HepG2 (cell line): ENCODE measurements at regions not wholly inside any gene's neighbourhood (a gene's known extent, or its start where the extent isn't known, plus 50 kb on each side); places are given as distances from the start of the nearest gene placed in this dataset.

Experiments used
- ATAC-seq: fragments of 200-7000 bp; cut with Tn5 transposase; 3 replicates; pipeline ENCODE4 v1.9.1; 2020; ENCODE audit warnings: mild to moderate bottlenecking, moderate library complexity
- BruUV-seq: library from RNA; stranded (reverse); fragments of 400-500 nt; replicated peaks from 2 replicates; lab custom pipeline; 2021; lab: Mats Ljungman, UMichigan
- CTCF ChIA-PET: fragments of 300-600 bp; formaldehyde crosslinking; extraction: SDS; loops from one replicate; lab custom pipeline; 2021; ENCODE audit warnings: low total read pairs, inconsistent platforms, low intra/inter-chr PET ratio; lab: Yijun Ruan, JAX
- POLR2A ChIA-PET: fragments of 350-600 bp; sonication (Branson Sonifier 250); formaldehyde crosslinking; loops from one replicate; lab custom pipeline; 2020; ENCODE audit warnings: antibody characterized with exemption, inconsistent platforms; lab: Yijun Ruan, JAX
- DNase-seq: peaks from one replicate; pipeline ENCODE4 v3.0.0-alpha.2; 2015; ENCODE audit warnings: low spot score
- FAIRE-seq: peaks from 3 replicates; lab custom pipeline; 2011; peaks lifted over from hg19 to GRCh38; lab: Jason Lieb, UNC
- H2AFZ ChIP-seq: one replicate; pipeline ENCODE4 v1.6.1; 2011; ENCODE audit warnings: low read length, inconsistent platforms
- H3K27ac ChIP-seq: fragments of 300-600 bp; 3 replicates; pipeline ENCODE4 v1.8.0; 2011; ENCODE audit warnings: mixed run types, mild to moderate bottlenecking, mixed read lengths, low read length, inconsistent platforms; ENCODE audit not compliant: insufficient read depth; ENCODE audit errors: extremely low read length
- H3K27me3 ChIP-seq, 2 experiments: fragments of 200-600 bp in 1 of 2; 2 replicates in 1 of 2; 3 replicates in 1 of 2; pipeline versions ENCODE4 v1.6.0 to v1.8.0; 2011; ENCODE audit warnings: low read length in 2 of 2, mild to moderate bottlenecking in 2 of 2, moderate library complexity in 2 of 2, inconsistent platforms in 1 of 2; ENCODE audit not compliant: insufficient read depth in 2 of 2, control insufficient read depth in 1 of 2
- H3K36me3 ChIP-seq, 2 experiments: fragments of 200-600 bp in 1 of 2; replicated peaks in 1 of 2; 2 replicates in 1 of 2; 3 replicates in 1 of 2; pipeline versions ENCODE4 v1.5.1 to v1.8.0; 2011; ENCODE audit warnings: low read length in 2 of 2, inconsistent platforms in 1 of 2; ENCODE audit not compliant: insufficient read depth in 2 of 2, control insufficient read depth in 1 of 2
- H3K4me1 ChIP-seq: 2 replicates; pipeline ENCODE4 v1.5.1; 2012; ENCODE audit warnings: low read length, inconsistent platforms; ENCODE audit not compliant: insufficient read depth
- H3K4me2 ChIP-seq: 2 replicates; pipeline ENCODE4 v1.6.0; 2011; ENCODE audit warnings: low read depth, low read length, inconsistent platforms
- H3K4me3 ChIP-seq, 3 experiments: fragments of 200-600 bp in 1 of 3; sonication (generic), shearing (Covaris generic) in 1 of 3; replicated peaks in 1 of 3; 2 replicates each; pipeline ENCODE4 v1.5.1; 2011 to 2016; ENCODE audit warnings: low read length in 3 of 3, inconsistent platforms in 2 of 3, low read depth in 2 of 3, mild to moderate bottlenecking in 2 of 3, control low read depth in 1 of 3, mixed read lengths in 1 of 3; ENCODE audit not compliant: insufficient read depth in 1 of 3
- H3K79me2 ChIP-seq: one replicate; pipeline ENCODE4 v1.6.1; 2011; ENCODE audit warnings: low read length, inconsistent platforms; ENCODE audit not compliant: insufficient read depth
- H3K9ac ChIP-seq: 2 replicates; pipeline ENCODE4 v1.6.0; 2011; ENCODE audit warnings: mild to moderate bottlenecking, low read depth, low read length, inconsistent platforms; ENCODE audit not compliant: insufficient read depth
- H3K9me3 ChIP-seq: 2 replicates; pipeline ENCODE4 v1.5.1; 2012; ENCODE audit warnings: mild to moderate bottlenecking, low read length
- H4K20me1 ChIP-seq: 2 replicates; pipeline ENCODE4 v1.6.0; 2011; ENCODE audit warnings: inconsistent platforms, mild to moderate bottlenecking, low read length, moderate library complexity; ENCODE audit not compliant: insufficient read depth
- IRF2 ChIP-seq: IDR thresholded peaks from 2 replicates; pipeline ENCODE4 v1.6.1; 2018; ENCODE audit warnings: missing genetic modification reagents, missing compliant biosample characterization
- TRIM24 ChIP-seq: sonication (generic); formaldehyde crosslinking; IDR thresholded peaks from 2 replicates; pipeline ENCODE4 v1.8.0; 2022; ENCODE audit warnings: mild to moderate bottlenecking, missing genetic modification reagents
- ZBTB39 ChIP-seq: sonication (generic); formaldehyde crosslinking; IDR thresholded peaks from 2 replicates; pipeline ENCODE4 v1.5.0; 2020; ENCODE audit warnings: missing genetic modification reagents
- ZNF136 ChIP-seq: sonication (generic); formaldehyde crosslinking; IDR thresholded peaks from 2 replicates; pipeline ENCODE4 v1.8.1; 2022; ENCODE audit warnings: low read depth, mild to moderate bottlenecking, moderate library complexity, missing genetic modification reagents
- ZNF563 ChIP-seq: sonication (generic); formaldehyde crosslinking; IDR thresholded peaks from 2 replicates; pipeline ENCODE4 v1.8.0; 2022; ENCODE audit warnings: mild to moderate bottlenecking, moderate library complexity, missing genetic modification reagents
- ZNF746 ChIP-seq: sonication (generic); formaldehyde crosslinking; IDR thresholded peaks from 2 replicates; pipeline ENCODE4 v1.8.0; 2022; ENCODE audit warnings: mild to moderate bottlenecking, missing genetic modification reagents
- ZNF784 ChIP-seq: sonication (generic); formaldehyde crosslinking; IDR thresholded peaks from 2 replicates; pipeline ENCODE4 v1.5.1; 2020; ENCODE audit warnings: missing genetic modification reagents, mild to moderate bottlenecking, borderline replicate concordance
- WGBS: methylation state at CpG from one replicate; pipeline ENCODE4 v1.1.6; 2017; ENCODE audit warnings: low lambda C conversion rate; 5-methylcytosine and 5-hydroxymethylcytosine counted together
- in situ Hi-C: cut with HindIII; loops from 2 replicates; pipeline ENCODE4 v1.10.0; 2017; ENCODE audit warnings: low pct_unique_long_range_greater_than_20kb; ENCODE audit not compliant: extremely low pct_ligation_motif_present
- intact Hi-C: fragments of 100-400 bp; cut with micrococcal nuclease; formaldehyde crosslinking; loops from one replicate; pipeline ENCODE4 v1.10.0; 2022; ENCODE audit not compliant: unreplicated experiment
- TF ChIP-seq, protein P1 (sequence below): sonication (generic); formaldehyde crosslinking; IDR thresholded peaks from 2 replicates; pipeline ENCODE4 v1.4.0; 2020; ENCODE audit warnings: missing genetic modification reagents, low read depth, mild to moderate bottlenecking, borderline replicate concordance
- TF ChIP-seq, protein P2 (sequence below): sonication (generic); formaldehyde crosslinking; IDR thresholded peaks from 2 replicates; pipeline ENCODE4 v1.5.0; 2020; ENCODE audit warnings: missing genetic modification reagents
- TF ChIP-seq, protein P3 (sequence below): sonication (generic); formaldehyde crosslinking; IDR thresholded peaks from 2 replicates; pipeline ENCODE4 v1.4.0; 2020; ENCODE audit warnings: missing genetic modification reagents, mild to moderate bottlenecking, borderline replicate concordance

- peaks cover 11% of the 10 kb centered on the region; the same call in 1 of the 2 replicates for H3K4me1 ChIP-seq
- ATAC-seq = no peak
- TF ChIP-seq IRF2 (CRISPR knock-in tag) (no peak), ZBTB39 (CRISPR knock-in tag) (no peak), TRIM24 (CRISPR knock-in tag) (no peak), ZNF136 (CRISPR knock-in tag) (no peak), ZNF746 (no peak), ZNF563 (CRISPR knock-in tag) (no peak), ZNF784 (CRISPR knock-in tag) (no peak)
- TF ChIP-seq, protein P1, sequence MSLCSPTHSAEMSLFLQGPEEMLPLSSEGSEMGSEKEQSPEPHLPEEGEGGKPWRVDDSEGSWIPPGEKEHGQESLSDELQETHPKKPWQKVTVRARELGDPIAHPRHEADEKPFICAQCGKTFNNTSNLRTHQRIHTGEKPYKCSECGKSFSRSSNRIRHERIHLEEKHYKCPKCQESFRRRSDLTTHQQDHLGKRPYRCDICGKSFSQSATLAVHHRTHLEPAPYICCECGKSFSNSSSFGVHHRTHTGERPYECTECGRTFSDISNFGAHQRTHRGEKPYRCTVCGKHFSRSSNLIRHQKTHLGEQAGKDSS (CRISPR knock-in tag) = no peak
- TF ChIP-seq, protein P2, sequence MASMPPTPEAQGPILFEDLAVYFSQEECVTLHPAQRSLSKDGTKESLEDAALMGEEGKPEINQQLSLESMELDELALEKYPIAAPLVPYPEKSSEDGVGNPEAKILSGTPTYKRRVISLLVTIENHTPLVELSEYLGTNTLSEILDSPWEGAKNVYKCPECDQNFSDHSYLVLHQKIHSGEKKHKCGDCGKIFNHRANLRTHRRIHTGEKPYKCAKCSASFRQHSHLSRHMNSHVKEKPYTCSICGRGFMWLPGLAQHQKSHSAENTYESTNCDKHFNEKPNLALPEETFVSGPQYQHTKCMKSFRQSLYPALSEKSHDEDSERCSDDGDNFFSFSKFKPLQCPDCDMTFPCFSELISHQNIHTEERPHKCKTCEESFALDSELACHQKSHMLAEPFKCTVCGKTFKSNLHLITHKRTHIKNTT (CRISPR knock-in tag) = no peak
- TF ChIP-seq, protein P3, sequence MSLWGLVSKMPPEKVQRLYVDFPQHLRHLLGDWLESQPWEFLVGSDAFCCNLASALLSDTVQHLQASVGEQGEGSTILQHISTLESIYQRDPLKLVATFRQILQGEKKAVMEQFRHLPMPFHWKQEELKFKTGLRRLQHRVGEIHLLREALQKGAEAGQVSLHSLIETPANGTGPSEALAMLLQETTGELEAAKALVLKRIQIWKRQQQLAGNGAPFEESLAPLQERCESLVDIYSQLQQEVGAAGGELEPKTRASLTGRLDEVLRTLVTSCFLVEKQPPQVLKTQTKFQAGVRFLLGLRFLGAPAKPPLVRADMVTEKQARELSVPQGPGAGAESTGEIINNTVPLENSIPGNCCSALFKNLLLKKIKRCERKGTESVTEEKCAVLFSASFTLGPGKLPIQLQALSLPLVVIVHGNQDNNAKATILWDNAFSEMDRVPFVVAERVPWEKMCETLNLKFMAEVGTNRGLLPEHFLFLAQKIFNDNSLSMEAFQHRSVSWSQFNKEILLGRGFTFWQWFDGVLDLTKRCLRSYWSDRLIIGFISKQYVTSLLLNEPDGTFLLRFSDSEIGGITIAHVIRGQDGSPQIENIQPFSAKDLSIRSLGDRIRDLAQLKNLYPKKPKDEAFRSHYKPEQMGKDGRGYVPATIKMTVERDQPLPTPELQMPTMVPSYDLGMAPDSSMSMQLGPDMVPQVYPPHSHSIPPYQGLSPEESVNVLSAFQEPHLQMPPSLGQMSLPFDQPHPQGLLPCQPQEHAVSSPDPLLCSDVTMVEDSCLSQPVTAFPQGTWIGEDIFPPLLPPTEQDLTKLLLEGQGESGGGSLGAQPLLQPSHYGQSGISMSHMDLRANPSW (CRISPR knock-in tag) = no peak
- TF ChIP-seq, all 625 proteins: peak for 0
- Histone ChIP-seq H3K9ac (no peak overlapping the region), H3K27ac (no peak overlapping the region), H3K27me3 (peaks cover 3 to 48% of the 10 kb centered on the region in 2 experiments; a peak in 4 of 5 replicates), H3K4me3 (no peak overlapping the region), H3K79me2 (no peaks in the 10 kb centered on the region), H3K36me3 (no peaks in the 10 kb centered on the region), H3K9me3 (no peaks in the 10 kb centered on the region), H3K4me2 (no peak overlapping the region), H4K20me1 (no peaks in the 10 kb centered on the region; the same call in 1 of the 2 replicates), H2AFZ (no peak overlapping the region)
- WGBS = 21% methylated on average over 3 of the region's 3 CpGs
- in situ Hi-C loops (loop anchor here (5.0 to 25.0 kb wide), 2 partner anchors 63 to 393 kb away; partner anchors contain the start of gene TAGAP), intact Hi-C loops (loop anchor here (10.0 kb wide), 1 partner anchor 401 kb away; no protein-coding TSS in a partner anchor)
- BruUV-seq = no TSS peak
- no peak for DNase-seq
- POLR2A ChIA-PET = no interaction called here
- CTCF ChIA-PET = interaction anchor here (3.3 kb wide), 1 partner anchor 63 kb away, joined by 17 read pairs; no protein-coding TSS in a partner anchor
- FAIRE-seq = no peak
These were observed 60.9 kb upstream of the TAGAP start for GRCh38 chr6:159105716-159106115.
